Hepatocyte (in vitro differentiated cells): ENCODE measurements at regions not wholly inside any gene's neighbourhood (a gene's known extent, or its start where the extent isn't known, plus 50 kb on each side); places are given as distances from the start of the nearest gene placed in this dataset.

Experiments used
- DNase-seq: peaks from one replicate; pipeline ENCODE4 v3.0.0-alpha.2; 2016; ENCODE audit warnings: low spot score
- H2AFZ ChIP-seq: fragments of 200-600 bp; sonication (generic); 2 replicates; pipeline ENCODE4 v1.6.0; 2016; ENCODE audit warnings: antibody characterized with exemption, mild to moderate bottlenecking
- H3K27ac ChIP-seq: fragments of 200-600 bp; sonication (generic); 2 replicates; pipeline ENCODE4 v1.5.1; 2016; ENCODE audit warnings: mild to moderate bottlenecking
- H3K27me3 ChIP-seq: fragments of 200-600 bp; sonication (generic); 2 replicates; pipeline ENCODE4 v1.6.1; 2016
- H3K36me3 ChIP-seq: fragments of 200-600 bp; sonication (generic); replicated peaks from 2 replicates; pipeline ENCODE4 v1.5.1; 2016; ENCODE audit warnings: low read depth; ENCODE audit not compliant: insufficient read depth
- H3K4me1 ChIP-seq: fragments of 200-600 bp; sonication (generic); 2 replicates; pipeline ENCODE4 v1.5.1; 2016; ENCODE audit warnings: mild to moderate bottlenecking, moderate library complexity; ENCODE audit not compliant: insufficient read depth
- H3K4me2 ChIP-seq: fragments of 200-600 bp; sonication (generic); 2 replicates; pipeline ENCODE4 v1.6.0; 2016
- H3K4me3 ChIP-seq: fragments of 200-600 bp; sonication (generic); 2 replicates; pipeline ENCODE4 v1.5.1; 2016; ENCODE audit warnings: mild to moderate bottlenecking
- H3K79me2 ChIP-seq: fragments of 200-600 bp; sonication (generic); 2 replicates; pipeline ENCODE4 v1.6.0; 2017; ENCODE audit warnings: mild to moderate bottlenecking
- H3K9me2 ChIP-seq: fragments of 200-600 bp; sonication (generic); replicated peaks from 2 replicates; pipeline ENCODE4 v1.6.0; 2017; ENCODE audit warnings: mild to moderate bottlenecking; ENCODE audit not compliant: insufficient read depth
- H3K9me3 ChIP-seq: fragments of 200-600 bp; sonication (generic); 2 replicates; pipeline ENCODE4 v1.5.1; 2016; ENCODE audit warnings: low read depth, mild to moderate bottlenecking
- H4K20me1 ChIP-seq: fragments of 200-600 bp; sonication (generic); 2 replicates; pipeline ENCODE4 v1.6.0; 2016; ENCODE audit warnings: mild to moderate bottlenecking; ENCODE audit not compliant: insufficient read depth, poor library complexity, severe bottlenecking
- CTCF ChIP-seq: fragments of 200-600 bp; sonication (generic); IDR thresholded peaks from 2 replicates; pipeline ENCODE4 v1.5.1; 2016; ENCODE audit warnings: antibody characterized with exemption, mild to moderate bottlenecking; ENCODE audit not compliant: poor library complexity
- EZH2 ChIP-seq: fragments of 200-600 bp; sonication (generic); IDR thresholded peaks from 2 replicates; pipeline ENCODE4 v1.6.1; 2016; ENCODE audit warnings: antibody characterized with exemption, mild to moderate bottlenecking, borderline replicate concordance
- EZH2phosphoT487 ChIP-seq: fragments of 200-600 bp; sonication (generic); IDR thresholded peaks from one replicate; pipeline ENCODE4 v1.6.1; 2018; ENCODE audit warnings: antibody characterized with exemption, mild to moderate bottlenecking, low read depth, moderate library complexity; ENCODE audit not compliant: unreplicated experiment, severe bottlenecking
- whole genome bisulfite sequencing: methylation state at CpG from one replicate; pipeline ENCODE4 v1.1.6; 2016; ENCODE audit warnings: low lambda C conversion rate; ENCODE audit errors: missing lambda C conversion rate; 5-methylcytosine and 5-hydroxymethylcytosine counted together

- Histone ChIP-seq H4K20me1 (no peaks in the 10 kb centered on the region), H3K36me3 (no peaks in the 10 kb centered on the region), H2AFZ (no peak overlapping the region), H3K4me2 (no peak overlapping the region), H3K79me2 (no peaks in the 10 kb centered on the region), H3K27me3 (no peaks in the 10 kb centered on the region), H3K9me3 (no peaks in the 10 kb centered on the region), H3K9me2 (no peaks in the 10 kb centered on the region), H3K4me1 (peaks cover 8% of the 10 kb centered on the region), H3K27ac (no peak overlapping the region), H3K4me3 (no peak overlapping the region)
- TF ChIP-seq EZH2phosphoT487 (no peak), EZH2 (no peak), CTCF (no peak)
- DNase-seq: no peak
- 95% methylated on average over 9 of the region's 9 CpGs for WGBS
Measured at GRCh38 chr2:238786379-238786778, 61.5 kb upstream of the TWIST2 start.

DNA sequence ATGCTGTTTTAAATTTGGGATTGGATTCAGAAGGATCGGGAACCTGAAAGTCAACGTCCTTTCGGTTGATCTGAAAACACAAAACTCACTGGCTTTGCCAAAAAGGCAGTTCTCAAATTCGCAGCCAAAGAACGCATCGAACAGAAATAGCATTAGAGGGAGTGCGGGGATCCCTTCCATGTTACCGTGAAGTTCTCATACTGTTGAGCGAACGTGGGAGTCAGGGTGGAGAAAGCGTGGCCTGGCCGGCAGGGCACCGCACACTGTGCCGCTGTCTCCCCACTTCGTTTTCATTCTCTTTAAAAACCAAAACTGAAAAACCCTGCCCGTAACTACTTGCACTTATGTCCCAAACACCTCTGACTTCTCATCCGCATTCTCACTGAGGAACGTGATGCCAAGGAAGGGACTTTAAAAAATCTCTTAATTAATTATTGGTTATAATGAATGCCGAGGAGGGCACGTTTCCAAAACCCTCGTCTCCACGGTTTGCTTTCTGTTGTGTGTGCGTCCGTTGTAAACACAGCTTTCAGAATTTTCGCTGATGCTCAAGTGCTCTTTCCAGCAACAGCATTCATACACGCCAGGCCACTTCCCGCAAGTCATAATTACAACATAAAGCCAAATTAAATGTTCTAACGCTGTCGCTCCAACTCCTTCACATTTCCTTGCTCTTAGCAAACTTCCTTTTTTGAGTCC is 60.9 kb upstream of the TWIST2 start:
- no peak for DNase-seq
- no peaks in the 10 kb centered on the region for H3K79me2 ChIP-seq
- no peak overlapping the region for H3K27ac ChIP-seq
- no peaks in the 10 kb centered on the region for H3K27me3 ChIP-seq
- H3K4me3 ChIP-seq: no peak overlapping the region
- TF ChIP-seq EZH2 (no peak), CTCF (no peak), EZH2phosphoT487 (no peak)
- peaks cover 10% of the 10 kb centered on the region for H3K4me1 ChIP-seq
- no peak overlapping the region for H2AFZ ChIP-seq
- WGBS: 91% methylated on average over 29 of the region's 29 CpGs
- no peaks in the 10 kb centered on the region for H3K9me3 ChIP-seq
- H3K9me2 ChIP-seq: no peaks in the 10 kb centered on the region
- no peak overlapping the region for H3K4me2 ChIP-seq
- H4K20me1 ChIP-seq: no peaks in the 10 kb centered on the region
- H3K36me3 ChIP-seq: no peaks in the 10 kb centered on the region

- Histone ChIP-seq H3K4me3 (no peak overlapping the region), H4K20me1 (no peaks in the 10 kb centered on the region), H3K27me3 (no peaks in the 10 kb centered on the region), H3K4me2 (no peak overlapping the region), H3K79me2 (no peaks in the 10 kb centered on the region), H2AFZ (no peak overlapping the region), H3K4me1 (peaks cover 10% of the 10 kb centered on the region), H3K9me2 (no peaks in the 10 kb centered on the region), H3K9me3 (no peaks in the 10 kb centered on the region), H3K36me3 (no peaks in the 10 kb centered on the region), H3K27ac (no peak overlapping the region)
- TF ChIP-seq CTCF: no peak
- TF ChIP-seq EZH2: no peak
- no peak for TF ChIP-seq EZH2phosphoT487
- DNase-seq: no peak
- 84% methylated on average over 5 of the region's 5 CpGs for WGBS
Measured at GRCh38 chr2:238787501-238787900, 60.4 kb upstream of the TWIST2 start.
